GM18505 (cell line): ENCODE measurements at regions not wholly inside any gene's neighbourhood (a gene's known extent, or its start where the extent isn't known, plus 50 kb on each side); places are given as distances from the start of the nearest gene placed in this dataset.

Source experiments
- ATAC-seq: cut with Tn5 transposase; IDR thresholded peaks from one replicate; pipeline ENCODE4 v1.9.1; 2021; ENCODE audit not compliant: unreplicated experiment
- POLR2A ChIP-seq: IDR thresholded peaks from 4 replicates; pipeline ENCODE4 v1.6.1; 2011; ENCODE audit warnings: borderline replicate concordance; ENCODE audit not compliant: insufficient read depth, insufficient read length; ENCODE audit errors: extremely low read depth

- no peak for TF ChIP-seq POLR2A
- ATAC-seq = no peak
Observed at GRCh38 chr1:198878566-198878965, 239.7 kb downstream of the PTPRC start.

- no peak for TF ChIP-seq POLR2A
- no peak for ATAC-seq
Observed at GRCh38 chr1:198879711-198880306, 241.0 kb downstream of the PTPRC start.

GRCh38 chr1:198880397-198880796 is 241.6 kb downstream of the PTPRC start:
- no peak for ATAC-seq
- no peak for TF ChIP-seq POLR2A

- no peak for TF ChIP-seq POLR2A
- ATAC-seq = no peak
Observed at GRCh38 chr1:198880818-198881597, 242.2 kb downstream of the PTPRC start.

GRCh38 chr1:198883184-198883583 is 244.3 kb downstream of the PTPRC start:
- no peak for ATAC-seq
- no peak for TF ChIP-seq POLR2A

GRCh38 chr1:198887866-198888265 is 249.0 kb downstream of the PTPRC start:
- TF ChIP-seq POLR2A = no peak
- ATAC-seq = no peak

GRCh38 chr1:198888379-198888943 is 249.6 kb downstream of the PTPRC start:
- no peak for ATAC-seq

GRCh38 chr1:198889101-198889500 is 250.3 kb downstream of the PTPRC start:
- ATAC-seq = no peak

More at GRCh38 chr1:198888379-198888943, 249.6 kb downstream of the PTPRC start:
- TF ChIP-seq POLR2A = no peak

GRCh38 chr1:198889749-198890148 is 250.9 kb downstream of the PTPRC start:
- no peak for TF ChIP-seq POLR2A
- ATAC-seq = no peak

More at GRCh38 chr1:198889101-198889500, 250.3 kb downstream of the PTPRC start:
- TF ChIP-seq POLR2A = no peak

- ATAC-seq = no peak
- TF ChIP-seq POLR2A = no peak
Observed at GRCh38 chr1:198890214-198890930, 251.5 kb downstream of the PTPRC start.

- ATAC-seq = no peak
- no peak for TF ChIP-seq POLR2A
Observed at GRCh38 chr1:198892065-198892464, 253.2 kb downstream of the PTPRC start.

GRCh38 chr1:198893141-198893540 is 254.3 kb downstream of the PTPRC start:
- no peak for TF ChIP-seq POLR2A
- ATAC-seq = no peak

GRCh38 chr1:198893763-198894444 is 255.1 kb downstream of the PTPRC start:
- no peak for ATAC-seq
- TF ChIP-seq POLR2A = no peak

GRCh38 chr1:198901266-198901665 is 262.4 kb downstream of the PTPRC start:
- TF ChIP-seq POLR2A = no peak

GRCh38 chr1:198902655-198903054 is 263.8 kb downstream of the PTPRC start:
- TF ChIP-seq POLR2A = no peak
- no peak for ATAC-seq

More at GRCh38 chr1:198901266-198901665, 262.4 kb downstream of the PTPRC start:
- no peak for ATAC-seq
